ENCODE measurements at regions not wholly inside any gene's neighbourhood (a gene's known extent, or its start where the extent isn't known, plus 50 kb on each side); places are given as distances from the start of the nearest gene placed in this dataset.

GRCh38 chr2:200033929-200034328, 78.5 kb downstream of the MAIP1 start:
- TF ChIP-seq EZH2phosphoT487 (IDR thresholded peaks at IDR 0.05; ENCODE audit: unreplicated experiment) (no peak), REST (IDR thresholded peaks at IDR 0.05; ENCODE audit: unreplicated experiment) (no peak), POLR2AphosphoS5 (IDR thresholded peaks at IDR 0.05; ENCODE audit: low read depth) (no peak), CTCF (conservative IDR thresholded peaks at IDR 0.05; ENCODE audit: low read depth in 2 of 2) (no peak), CREB1 (CRISPR knock-in tag; IDR thresholded peaks at IDR 0.05; ENCODE audit: low read depth) (no peak), ZNF462 (CRISPR knock-in tag; IDR thresholded peaks at IDR 0.05) (no peak), EZH2 (IDR thresholded peaks at IDR 0.05; ENCODE audit: low read depth, unreplicated experiment) (no peak), NANOG (IDR thresholded peaks at IDR 0.05; ENCODE audit: borderline replicate concordance) (no peak), ZNF331 (CRISPR knock-in tag; IDR thresholded peaks at IDR 0.05; ENCODE audit: low read depth) (no peak), STAT1 (IDR thresholded peaks at IDR 0.05; ENCODE audit: unreplicated experiment) (no peak), JUNB (IDR thresholded peaks at IDR 0.05; ENCODE audit: unreplicated experiment) (no peak), ZNF114 (CRISPR knock-in tag; IDR thresholded peaks at IDR 0.05) (no peak)

All from GM23338 (cell line).